HepG2 (cell line): ENCODE measurements at regions not wholly inside any gene's neighbourhood (a gene's known extent, or its start where the extent isn't known, plus 50 kb on each side); places are given as distances from the start of the nearest gene placed in this dataset.

Source experiments
- ATAC-seq: fragments of 200-7000 bp; cut with Tn5 transposase; 3 replicates; pipeline ENCODE4 v1.9.1; 2020; ENCODE audit warnings: mild to moderate bottlenecking, moderate library complexity
- BruUV-seq: library from RNA; stranded (reverse); fragments of 400-500 nt; replicated peaks from 2 replicates; lab custom pipeline; 2021; lab: Mats Ljungman, UMichigan
- CTCF ChIA-PET: fragments of 300-600 bp; formaldehyde crosslinking; extraction: SDS; loops from one replicate; lab custom pipeline; 2021; ENCODE audit warnings: low total read pairs, inconsistent platforms, low intra/inter-chr PET ratio; lab: Yijun Ruan, JAX
- POLR2A ChIA-PET: fragments of 350-600 bp; sonication (Branson Sonifier 250); formaldehyde crosslinking; loops from one replicate; lab custom pipeline; 2020; ENCODE audit warnings: antibody characterized with exemption, inconsistent platforms; lab: Yijun Ruan, JAX
- DNase-seq: peaks from one replicate; pipeline ENCODE4 v3.0.0-alpha.2; 2015; ENCODE audit warnings: low spot score
- FAIRE-seq: peaks from 3 replicates; lab custom pipeline; 2011; peaks lifted over from hg19 to GRCh38; lab: Jason Lieb, UNC
- H2AFZ ChIP-seq: one replicate; pipeline ENCODE4 v1.6.1; 2011; ENCODE audit warnings: low read length, inconsistent platforms
- H3K27ac ChIP-seq: fragments of 300-600 bp; 3 replicates; pipeline ENCODE4 v1.8.0; 2011; ENCODE audit warnings: mixed run types, mild to moderate bottlenecking, mixed read lengths, low read length, inconsistent platforms; ENCODE audit not compliant: insufficient read depth; ENCODE audit errors: extremely low read length
- H3K27me3 ChIP-seq, 2 experiments: fragments of 200-600 bp in 1 of 2; 2 replicates in 1 of 2; 3 replicates in 1 of 2; pipeline versions ENCODE4 v1.6.0 to v1.8.0; 2011; ENCODE audit warnings: low read length in 2 of 2, mild to moderate bottlenecking in 2 of 2, moderate library complexity in 2 of 2, inconsistent platforms in 1 of 2; ENCODE audit not compliant: insufficient read depth in 2 of 2, control insufficient read depth in 1 of 2
- H3K36me3 ChIP-seq, 2 experiments: fragments of 200-600 bp in 1 of 2; replicated peaks in 1 of 2; 2 replicates in 1 of 2; 3 replicates in 1 of 2; pipeline versions ENCODE4 v1.5.1 to v1.8.0; 2011; ENCODE audit warnings: low read length in 2 of 2, inconsistent platforms in 1 of 2; ENCODE audit not compliant: insufficient read depth in 2 of 2, control insufficient read depth in 1 of 2
- H3K4me1 ChIP-seq: 2 replicates; pipeline ENCODE4 v1.5.1; 2012; ENCODE audit warnings: low read length, inconsistent platforms; ENCODE audit not compliant: insufficient read depth
- H3K4me2 ChIP-seq: 2 replicates; pipeline ENCODE4 v1.6.0; 2011; ENCODE audit warnings: low read depth, low read length, inconsistent platforms
- H3K4me3 ChIP-seq, 3 experiments: fragments of 200-600 bp in 1 of 3; sonication (generic), shearing (Covaris generic) in 1 of 3; replicated peaks in 1 of 3; 2 replicates each; pipeline ENCODE4 v1.5.1; 2011 to 2016; ENCODE audit warnings: low read length in 3 of 3, inconsistent platforms in 2 of 3, low read depth in 2 of 3, mild to moderate bottlenecking in 2 of 3, control low read depth in 1 of 3, mixed read lengths in 1 of 3; ENCODE audit not compliant: insufficient read depth in 1 of 3
- H3K79me2 ChIP-seq: one replicate; pipeline ENCODE4 v1.6.1; 2011; ENCODE audit warnings: low read length, inconsistent platforms; ENCODE audit not compliant: insufficient read depth
- H3K9ac ChIP-seq: 2 replicates; pipeline ENCODE4 v1.6.0; 2011; ENCODE audit warnings: mild to moderate bottlenecking, low read depth, low read length, inconsistent platforms; ENCODE audit not compliant: insufficient read depth
- H3K9me3 ChIP-seq: 2 replicates; pipeline ENCODE4 v1.5.1; 2012; ENCODE audit warnings: mild to moderate bottlenecking, low read length
- H4K20me1 ChIP-seq: 2 replicates; pipeline ENCODE4 v1.6.0; 2011; ENCODE audit warnings: inconsistent platforms, mild to moderate bottlenecking, low read length, moderate library complexity; ENCODE audit not compliant: insufficient read depth
- AHDC1 ChIP-seq: sonication (generic); formaldehyde crosslinking; IDR thresholded peaks from 2 replicates; pipeline ENCODE4 v1.5.1; 2020; ENCODE audit warnings: mild to moderate bottlenecking, missing genetic modification reagents, borderline replicate concordance
- ATF2 ChIP-seq: sonication (generic); formaldehyde crosslinking; IDR thresholded peaks from 2 replicates; pipeline ENCODE4 v1.4.0; 2020; ENCODE audit warnings: missing genetic modification reagents
- GABPB1 ChIP-seq: IDR thresholded peaks from 2 replicates; pipeline ENCODE4 v1.6.1; 2016; ENCODE audit warnings: mild to moderate bottlenecking, missing genetic modification reagents, moderate library complexity, missing compliant biosample characterization
- GATAD2A ChIP-seq: IDR thresholded peaks from 2 replicates; pipeline ENCODE4 v1.6.1; 2016
- IKZF5 ChIP-seq: IDR thresholded peaks from 2 replicates; pipeline ENCODE4 v1.6.1; 2018; ENCODE audit warnings: missing genetic modification reagents, mild to moderate bottlenecking, missing compliant biosample characterization
- MXI1 ChIP-seq: IDR thresholded peaks from 3 replicates; pipeline ENCODE4 v1.6.1; 2012; ENCODE audit warnings: low read depth, low read length, inconsistent platforms, borderline replicate concordance
- SNRNP70 ChIP-seq: fragments of 200-400 bp; formaldehyde crosslinking; IDR thresholded peaks from 2 replicates; pipeline ENCODE4 v1.6.1; 2017; ENCODE audit warnings: mild to moderate bottlenecking, low read depth, low read length, moderate library complexity
- YY1 ChIP-seq: IDR thresholded peaks from 2 replicates; pipeline ENCODE4 v1.6.1; 2011; ENCODE audit warnings: low read length, low read depth, moderate library complexity, mild to moderate bottlenecking; ENCODE audit not compliant: insufficient read depth, insufficient replicate concordance
- ZFYVE20 ChIP-seq: sonication (generic); formaldehyde crosslinking; IDR thresholded peaks from 2 replicates; pipeline ENCODE4 v1.8.0; 2023; ENCODE audit warnings: low read depth, mild to moderate bottlenecking, moderate library complexity, missing genetic modification reagents, borderline replicate concordance
- ZNF136 ChIP-seq: sonication (generic); formaldehyde crosslinking; IDR thresholded peaks from 2 replicates; pipeline ENCODE4 v1.8.1; 2022; ENCODE audit warnings: low read depth, mild to moderate bottlenecking, moderate library complexity, missing genetic modification reagents
- ZNF556 ChIP-seq: sonication (generic); formaldehyde crosslinking; IDR thresholded peaks from 2 replicates; pipeline ENCODE4 v1.4.0; 2020; ENCODE audit warnings: mild to moderate bottlenecking, missing genetic modification reagents, borderline replicate concordance
- ZSCAN12 ChIP-seq: sonication (generic); formaldehyde crosslinking; IDR thresholded peaks from 2 replicates; pipeline ENCODE4 v1.9.0; 2021; ENCODE audit warnings: mild to moderate bottlenecking, missing genetic modification reagents
- WGBS: methylation state at CpG from one replicate; pipeline ENCODE4 v1.1.6; 2017; ENCODE audit warnings: low lambda C conversion rate; 5-methylcytosine and 5-hydroxymethylcytosine counted together
- in situ Hi-C: cut with HindIII; loops from 2 replicates; pipeline ENCODE4 v1.10.0; 2017; ENCODE audit warnings: low pct_unique_long_range_greater_than_20kb; ENCODE audit not compliant: extremely low pct_ligation_motif_present
- intact Hi-C: fragments of 100-400 bp; cut with micrococcal nuclease; formaldehyde crosslinking; loops from one replicate; pipeline ENCODE4 v1.10.0; 2022; ENCODE audit not compliant: unreplicated experiment

GRCh38 chr7:68279827-68280400 is 1283.3 kb downstream of the TYW1 start:
- WGBS: 4% methylated on average over 5 of the region's 10 CpGs
- DNase-seq: no peak

GRCh38 chr7:68280931-68281330 is 1284.3 kb downstream of the TYW1 start:
- no peak overlapping the region for H3K4me2 ChIP-seq
- FAIRE-seq: no peak
- H2AFZ ChIP-seq: no peak overlapping the region
- no peak overlapping the region for H3K9ac ChIP-seq
- BruUV-seq: no TSS peak
- 29% methylated on average over 1 of the region's 3 CpGs for WGBS
- POLR2A ChIA-PET: no interaction called here
- no peaks in the 10 kb centered on the region for H3K36me3 ChIP-seq
- peaks cover 44% of the 10 kb centered on the region for H3K9me3 ChIP-seq
- no peaks in the 10 kb centered on the region for H3K4me1 ChIP-seq
- no peak for ATAC-seq
- intact Hi-C loops: no loop called here
- no peak overlapping the region for H3K27ac ChIP-seq
- in situ Hi-C loops: no loop called here
- no peaks in the 10 kb centered on the region for H4K20me1 ChIP-seq
- TF ChIP-seq ATF2 (CRISPR knock-in tag): no peak
- no peak for TF ChIP-seq AHDC1 (CRISPR knock-in tag)
- no peak for TF ChIP-seq ZNF556 (CRISPR knock-in tag)
- TF ChIP-seq SNRNP70: no peak
- no peak for TF ChIP-seq ZSCAN12 (CRISPR knock-in tag)
- H3K79me2 ChIP-seq: no peaks in the 10 kb centered on the region
- no peaks in the 10 kb centered on the region for H3K27me3 ChIP-seq
- H3K4me3 ChIP-seq: no peak overlapping the region
- CTCF ChIA-PET: no interaction called here
- DNase-seq: no peak

More at GRCh38 chr7:68279827-68280400, 1283.3 kb downstream of the TYW1 start:
- BruUV-seq: no TSS peak
- H4K20me1 ChIP-seq: no peaks in the 10 kb centered on the region
- no peak overlapping the region for H3K4me2 ChIP-seq
- no peak overlapping the region for H2AFZ ChIP-seq
- intact Hi-C loops (no loop called here), in situ Hi-C loops (no loop called here)
- H3K27ac ChIP-seq: no peak overlapping the region
- H3K27me3 ChIP-seq: no peaks in the 10 kb centered on the region
- no peak overlapping the region for H3K4me3 ChIP-seq
- H3K4me1 ChIP-seq: no peaks in the 10 kb centered on the region
- ATAC-seq (no peak), FAIRE-seq (no peak)
- ChIA-PET POLR2A (no interaction called here), CTCF (no interaction called here)
- H3K79me2 ChIP-seq: no peaks in the 10 kb centered on the region
- TF ChIP-seq ZFYVE20 (CRISPR knock-in tag) (no peak), MXI1 (no peak), GATAD2A (CRISPR knock-in tag) (no peak), ZNF136 (CRISPR knock-in tag) (no peak), IKZF5 (CRISPR knock-in tag) (no peak), GABPB1 (CRISPR knock-in tag) (no peak), YY1 (no peak)
- no peaks in the 10 kb centered on the region for H3K36me3 ChIP-seq
- peaks cover 44% of the 10 kb centered on the region for H3K9me3 ChIP-seq
- no peak overlapping the region for H3K9ac ChIP-seq
